ENCODE measurements at regions not wholly inside any gene's neighbourhood (a gene's known extent, or its start where the extent isn't known, plus 50 kb on each side); places are given as distances from the start of the nearest gene placed in this dataset.
A peak's percentile ranks its signal among the peaks of the same experiment; 100 is the strongest.

DNA sequence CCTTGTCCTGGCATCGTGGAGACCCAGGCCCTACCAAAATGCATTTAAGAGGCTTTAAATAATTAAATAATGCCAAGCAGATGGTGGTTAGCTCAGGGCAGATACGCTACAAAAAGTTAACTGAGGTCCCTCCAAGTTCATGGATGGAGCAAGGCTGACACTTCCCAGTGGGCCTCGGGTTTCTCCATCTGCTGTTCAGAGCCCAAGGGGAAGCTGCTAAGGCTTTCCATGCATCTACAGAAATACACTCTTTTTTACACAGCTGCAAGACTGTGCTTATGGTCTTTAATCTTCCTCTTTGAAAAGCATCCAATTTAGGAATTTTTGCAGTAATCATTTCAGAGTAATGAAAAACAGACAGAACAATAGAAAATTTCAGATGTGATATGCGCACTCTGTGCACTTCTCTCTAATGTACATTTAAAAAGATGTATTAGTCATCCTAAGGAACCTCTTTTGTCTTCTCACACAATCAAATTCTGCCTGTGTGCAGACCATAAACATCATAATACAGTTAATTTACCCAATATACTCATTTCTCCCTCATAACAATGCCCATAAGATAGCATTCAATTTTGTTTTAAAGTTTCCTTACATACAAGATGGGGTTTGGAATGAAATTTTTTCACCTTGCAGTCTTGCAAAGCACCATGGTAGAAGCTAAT lies 173.2 kb upstream of the ATP1B1 start:
- Histone ChIP-seq H3K27me3 (ENCODE audit: control insufficient read depth, insufficient read depth, low read length) (no peaks in the 10 kb centered on the region), H3K4me1 (ENCODE audit: control insufficient read depth in 2 of 3, insufficient read depth in 2 of 3, low read depth in 1 of 3, low read length in 3 of 3) (no peaks in the 10 kb centered on the region), H3K9ac (ENCODE audit: low read length in 3 of 3) (no peak overlapping the region), H3K4me3 (ENCODE audit: low read length in 3 of 3) (no peak overlapping the region), H3K36me3 (ENCODE audit: control insufficient read depth in 2 of 3, insufficient read depth in 3 of 3, low read length in 3 of 3) (no peaks in the 10 kb centered on the region), H3K27ac (ENCODE audit: low read depth in 2 of 2, low read length in 2 of 2) (no peak overlapping the region), H3K9me3 (ENCODE audit: control insufficient read depth in 2 of 3, insufficient read depth in 1 of 3, low read length in 3 of 3) (no peaks in the 10 kb centered on the region)
- TF ChIP-seq, protein P1, sequence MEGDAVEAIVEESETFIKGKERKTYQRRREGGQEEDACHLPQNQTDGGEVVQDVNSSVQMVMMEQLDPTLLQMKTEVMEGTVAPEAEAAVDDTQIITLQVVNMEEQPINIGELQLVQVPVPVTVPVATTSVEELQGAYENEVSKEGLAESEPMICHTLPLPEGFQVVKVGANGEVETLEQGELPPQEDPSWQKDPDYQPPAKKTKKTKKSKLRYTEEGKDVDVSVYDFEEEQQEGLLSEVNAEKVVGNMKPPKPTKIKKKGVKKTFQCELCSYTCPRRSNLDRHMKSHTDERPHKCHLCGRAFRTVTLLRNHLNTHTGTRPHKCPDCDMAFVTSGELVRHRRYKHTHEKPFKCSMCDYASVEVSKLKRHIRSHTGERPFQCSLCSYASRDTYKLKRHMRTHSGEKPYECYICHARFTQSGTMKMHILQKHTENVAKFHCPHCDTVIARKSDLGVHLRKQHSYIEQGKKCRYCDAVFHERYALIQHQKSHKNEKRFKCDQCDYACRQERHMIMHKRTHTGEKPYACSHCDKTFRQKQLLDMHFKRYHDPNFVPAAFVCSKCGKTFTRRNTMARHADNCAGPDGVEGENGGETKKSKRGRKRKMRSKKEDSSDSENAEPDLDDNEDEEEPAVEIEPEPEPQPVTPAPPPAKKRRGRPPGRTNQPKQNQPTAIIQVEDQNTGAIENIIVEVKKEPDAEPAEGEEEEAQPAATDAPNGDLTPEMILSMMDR (IDR thresholded peaks at IDR 0.05; ENCODE audit: borderline replicate concordance, extremely low read depth, insufficient read depth): no peak
- FAIRE-seq (no peak), DNase-seq (no peak)
- intact Hi-C loops (cut with DNase I): no loop called here

DNA sequence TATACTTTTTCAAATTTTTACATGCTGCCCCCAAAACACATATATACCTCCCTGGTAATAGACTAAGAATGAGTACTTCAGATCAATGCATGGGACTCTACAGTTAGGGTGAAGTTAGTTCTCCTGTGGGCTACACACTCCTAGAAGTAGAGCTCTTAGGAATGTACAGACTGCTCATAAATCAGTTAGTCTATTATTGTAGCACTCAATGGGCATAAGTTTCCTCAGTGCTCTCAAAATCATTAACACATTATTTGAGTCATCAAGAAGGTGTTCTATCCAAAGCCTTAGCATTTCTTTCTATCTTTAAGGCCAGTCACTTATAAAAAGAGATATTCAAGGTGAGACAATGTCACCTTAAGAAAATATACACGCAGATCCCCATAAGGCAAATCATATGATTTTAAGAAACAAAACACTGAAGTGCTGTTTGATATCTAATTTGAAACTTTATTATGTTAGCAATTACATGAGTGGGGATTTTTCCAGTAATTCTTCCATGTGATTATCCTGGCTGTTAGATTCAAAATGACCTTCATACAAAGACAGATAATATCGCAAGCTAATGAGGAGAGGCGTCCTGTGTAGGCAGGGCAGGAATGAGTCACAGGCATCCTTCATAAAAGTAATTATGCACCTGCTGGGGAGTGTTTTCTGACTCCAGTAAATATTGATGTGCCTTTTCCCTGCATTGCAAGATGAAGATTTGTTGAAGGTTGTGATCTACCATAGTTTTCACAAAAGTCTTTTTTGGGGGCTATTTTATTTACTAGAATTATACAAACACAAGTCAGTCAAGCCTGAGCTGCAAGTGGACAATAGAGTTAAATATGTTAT lies 167.2 kb upstream of the ATP1B1 start:
- H3K9me3 ChIP-seq (ENCODE audit: control insufficient read depth in 2 of 3, insufficient read depth in 1 of 3, low read length in 3 of 3): no peaks in the 10 kb centered on the region
- peak overlapping the region; percentile 26 to 75 for H3K27ac ChIP-seq (ENCODE audit: low read depth in 2 of 2, low read length in 2 of 2)
- no peak overlapping the region for H3K9ac ChIP-seq (ENCODE audit: low read length in 3 of 3)
- no peaks in the 10 kb centered on the region for H3K27me3 ChIP-seq (ENCODE audit: control insufficient read depth, insufficient read depth, low read length)
- no peak overlapping the region for H3K4me3 ChIP-seq (ENCODE audit: low read length in 3 of 3)
- DNase-seq (no peak), FAIRE-seq (no peak)
- intact Hi-C loops (cut with DNase I): no loop called here
- H3K36me3 ChIP-seq (ENCODE audit: control insufficient read depth in 2 of 3, insufficient read depth in 3 of 3, low read length in 3 of 3): no peaks in the 10 kb centered on the region
- TF ChIP-seq, protein P1 (IDR thresholded peaks at IDR 0.05; ENCODE audit: borderline replicate concordance, extremely low read depth, insufficient read depth): no peak
- H3K4me1 ChIP-seq (ENCODE audit: control insufficient read depth in 2 of 3, insufficient read depth in 2 of 3, low read depth in 1 of 3, low read length in 3 of 3): peaks cover 0 to 8% (median 3%) of the 10 kb centered on the region in 3 donors

DNA sequence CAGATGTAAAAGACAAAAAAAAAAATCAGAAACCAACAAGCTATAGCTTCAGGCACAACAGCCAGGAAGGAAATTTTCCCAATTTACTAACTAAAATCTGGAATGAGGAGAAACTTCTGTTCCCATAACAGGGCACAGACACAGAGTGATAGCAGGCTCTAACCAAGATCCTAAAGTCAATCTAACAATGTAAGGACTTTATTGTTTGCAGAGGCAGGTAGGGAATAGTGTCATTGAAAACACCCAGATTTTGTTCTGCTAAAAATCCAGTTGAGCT lies 166.6 kb upstream of the ATP1B1 start:
- Histone ChIP-seq H3K27me3 (ENCODE audit: control insufficient read depth, insufficient read depth, low read length) (no peaks in the 10 kb centered on the region), H3K9ac (ENCODE audit: low read length in 3 of 3) (no peak overlapping the region), H3K4me3 (ENCODE audit: low read length in 3 of 3) (no peak overlapping the region), H3K36me3 (ENCODE audit: control insufficient read depth in 2 of 3, insufficient read depth in 3 of 3, low read length in 3 of 3) (no peaks in the 10 kb centered on the region), H3K27ac (ENCODE audit: low read depth in 2 of 2, low read length in 2 of 2) (peak overlapping the region; percentile 26 to 75), H3K4me1 (ENCODE audit: control insufficient read depth in 2 of 3, insufficient read depth in 2 of 3, low read depth in 1 of 3, low read length in 3 of 3) (peaks cover 0 to 8% (median 3%) of the 10 kb centered on the region in 3 donors), H3K9me3 (ENCODE audit: control insufficient read depth in 2 of 3, insufficient read depth in 1 of 3, low read length in 3 of 3) (no peaks in the 10 kb centered on the region)
- TF ChIP-seq, protein P1 (IDR thresholded peaks at IDR 0.05; ENCODE audit: borderline replicate concordance, extremely low read depth, insufficient read depth): no peak
- DNase-seq (no peak), FAIRE-seq (no peak)
- intact Hi-C loops (cut with DNase I): no loop called here

All from kidney (tissue), 13 donors.